Memory B cell (primary cell): ENCODE measurements at regions not wholly inside any gene's neighbourhood (a gene's known extent, or its start where the extent isn't known, plus 50 kb on each side); places are given as distances from the start of the nearest gene placed in this dataset.
"Not testable (repeated sequence)": the region's sequence is repeated elsewhere in the genome, so short reads cannot be mapped to it uniquely, and the experiment has no call there.

ENCODE experiments used
- ATAC-seq: fragments of 150-1000 bp; cut with Tn5 transposase; 2 replicates; pipeline ENCODE4 v1.10.0; 2021; ENCODE audit warnings: low read depth, mild to moderate bottlenecking, moderate library complexity
- DNase-seq, 2 donors: peaks; one replicate each; pipeline ENCODE4 v3.0.0; 2022; ENCODE audit warnings: low spot score in 2 of 2
- H3K27ac Mint-ChIP-seq: one replicate; pipeline ENCODE4 v1.8.0; 2022; ENCODE audit warnings: mild to moderate bottlenecking, moderate library complexity, mixed read lengths
- H3K27me3 Mint-ChIP-seq: one replicate; pipeline ENCODE4 v1.8.0; 2022; ENCODE audit warnings: mixed read lengths
- H3K36me3 Mint-ChIP-seq: one replicate; pipeline ENCODE4 v1.8.0; 2022; ENCODE audit warnings: mild to moderate bottlenecking, mixed read lengths
- H3K4me1 Mint-ChIP-seq: one replicate; pipeline ENCODE4 v1.8.0; 2022; ENCODE audit warnings: mixed read lengths
- H3K4me3 Mint-ChIP-seq: one replicate; pipeline ENCODE4 v1.8.0; 2022; ENCODE audit warnings: mild to moderate bottlenecking, moderate library complexity, mixed read lengths
- H3K9me3 Mint-ChIP-seq: one replicate; pipeline ENCODE4 v1.8.0; 2022; ENCODE audit warnings: mixed read lengths

- not testable (repeated sequence) for H3K4me1 Mint-ChIP-seq, DNase-seq, H3K36me3 Mint-ChIP-seq, H3K4me3 Mint-ChIP-seq, H3K27ac Mint-ChIP-seq, H3K27me3 Mint-ChIP-seq, H3K9me3 Mint-ChIP-seq, ATAC-seq
These were observed 133.4 kb downstream of the SPDYE17 start for GRCh38 chr7:76898807-76899206.

- DNase-seq, H3K36me3 Mint-ChIP-seq: not testable (repeated sequence)
These were observed 135.2 kb downstream of the SPDYE17 start for GRCh38 chr7:76897007-76897406.

GRCh38 chr7:76895696-76896095, 136.5 kb downstream of the SPDYE17 start:
- H3K4me1 Mint-ChIP-seq, H3K27me3 Mint-ChIP-seq, H3K36me3 Mint-ChIP-seq, H3K4me3 Mint-ChIP-seq, ATAC-seq, DNase-seq, H3K9me3 Mint-ChIP-seq: not testable (repeated sequence)
- peak overlapping the region; percentile 67 for H3K27ac Mint-ChIP-seq

More at GRCh38 chr7:76897007-76897406, 135.2 kb downstream of the SPDYE17 start:
- not testable (repeated sequence) for H3K27me3 Mint-ChIP-seq, H3K9me3 Mint-ChIP-seq, ATAC-seq, H3K4me1 Mint-ChIP-seq, H3K4me3 Mint-ChIP-seq, H3K27ac Mint-ChIP-seq

GRCh38 chr7:76891771-76892170, 140.4 kb downstream of the SPDYE17 start:
- H3K4me3 Mint-ChIP-seq, H3K4me1 Mint-ChIP-seq, H3K27me3 Mint-ChIP-seq, DNase-seq, H3K27ac Mint-ChIP-seq, ATAC-seq, H3K36me3 Mint-ChIP-seq, H3K9me3 Mint-ChIP-seq: not testable (repeated sequence)

- H3K4me3 Mint-ChIP-seq, H3K9me3 Mint-ChIP-seq, H3K36me3 Mint-ChIP-seq, H3K4me1 Mint-ChIP-seq, H3K27me3 Mint-ChIP-seq, DNase-seq, H3K27ac Mint-ChIP-seq, ATAC-seq: not testable (repeated sequence)
These were observed 152.3 kb downstream of the SPDYE17 start for GRCh38 chr7:76879733-76880288.

GRCh38 chr7:76875760-76876159, 156.4 kb downstream of the SPDYE17 start:
- not testable (repeated sequence) for H3K4me1 Mint-ChIP-seq, H3K9me3 Mint-ChIP-seq, H3K27ac Mint-ChIP-seq, H3K36me3 Mint-ChIP-seq, DNase-seq, ATAC-seq, H3K27me3 Mint-ChIP-seq, H3K4me3 Mint-ChIP-seq

- not testable (repeated sequence) for H3K27ac Mint-ChIP-seq, H3K36me3 Mint-ChIP-seq, DNase-seq, H3K4me1 Mint-ChIP-seq, H3K4me3 Mint-ChIP-seq, H3K9me3 Mint-ChIP-seq, ATAC-seq, H3K27me3 Mint-ChIP-seq
These were observed 161.7 kb downstream of the SPDYE17 start for GRCh38 chr7:76870504-76870808.

GRCh38 chr7:76867364-76867889, 164.7 kb downstream of the SPDYE17 start:
- H3K9me3 Mint-ChIP-seq, H3K27me3 Mint-ChIP-seq, H3K4me3 Mint-ChIP-seq, H3K27ac Mint-ChIP-seq, H3K36me3 Mint-ChIP-seq, ATAC-seq, DNase-seq, H3K4me1 Mint-ChIP-seq: not testable (repeated sequence)

- H3K27me3 Mint-ChIP-seq, DNase-seq, H3K4me1 Mint-ChIP-seq, H3K36me3 Mint-ChIP-seq, H3K4me3 Mint-ChIP-seq, ATAC-seq, H3K27ac Mint-ChIP-seq, H3K9me3 Mint-ChIP-seq: not testable (repeated sequence)
These were observed 168.9 kb downstream of the SPDYE17 start for GRCh38 chr7:76863150-76863773.

- not testable (repeated sequence) for H3K4me3 Mint-ChIP-seq, H3K27me3 Mint-ChIP-seq, ATAC-seq, H3K36me3 Mint-ChIP-seq, H3K4me1 Mint-ChIP-seq, H3K9me3 Mint-ChIP-seq, DNase-seq, H3K27ac Mint-ChIP-seq
These were observed 169.9 kb downstream of the SPDYE17 start for GRCh38 chr7:76862241-76862640.

- not testable (repeated sequence) for DNase-seq, H3K4me3 Mint-ChIP-seq, H3K27ac Mint-ChIP-seq, H3K4me1 Mint-ChIP-seq, ATAC-seq, H3K9me3 Mint-ChIP-seq, H3K36me3 Mint-ChIP-seq
- peaks cover 11% of the 10 kb centered on the region for H3K27me3 Mint-ChIP-seq
These were observed 172.2 kb downstream of the SPDYE17 start for GRCh38 chr7:76859933-76860332.

GRCh38 chr7:76854631-76855030, 177.5 kb downstream of the SPDYE17 start:
- ATAC-seq, H3K4me1 Mint-ChIP-seq, DNase-seq, H3K27ac Mint-ChIP-seq, H3K4me3 Mint-ChIP-seq, H3K27me3 Mint-ChIP-seq, H3K36me3 Mint-ChIP-seq, H3K9me3 Mint-ChIP-seq: not testable (repeated sequence)

- ATAC-seq, result peak; percentile 51
- H3K27me3 Mint-ChIP-seq, H3K36me3 Mint-ChIP-seq, H3K4me1 Mint-ChIP-seq, H3K27ac Mint-ChIP-seq, DNase-seq, H3K9me3 Mint-ChIP-seq, H3K4me3 Mint-ChIP-seq: not testable (repeated sequence)
These were observed 179.2 kb downstream of the SPDYE17 start for GRCh38 chr7:76852787-76853584.

- not testable (repeated sequence) for H3K36me3 Mint-ChIP-seq, H3K27ac Mint-ChIP-seq, ATAC-seq, H3K4me1 Mint-ChIP-seq, H3K27me3 Mint-ChIP-seq, DNase-seq, H3K4me3 Mint-ChIP-seq, H3K9me3 Mint-ChIP-seq
These were observed 179.8 kb downstream of the SPDYE17 start for GRCh38 chr7:76852362-76852761.
